Natural killer cell (primary cell): ENCODE measurements at regions not wholly inside any gene's neighbourhood (a gene's known extent, or its start where the extent isn't known, plus 50 kb on each side); places are given as distances from the start of the nearest gene placed in this dataset.
"Not testable (repeated sequence)": the region's sequence is repeated elsewhere in the genome, so short reads cannot be mapped to it uniquely, and the experiment has no call there.

Source experiments
- ATAC-seq, 3 donors: fragments of 150-1000 bp in 2 of 3; fragments of 200-7000 bp in 1 of 3; cut with Tn5 transposase; 1 replicate in 1 of 3; 2 replicates in 2 of 3; pipeline ENCODE4 v1.10.0; 2021; ENCODE audit warnings: mild to moderate bottlenecking in 2 of 3, moderate library complexity in 2 of 3
- DNase-seq, 2 donors: peaks; one replicate each; pipeline versions ENCODE4 v3.0.0 to v3.0.0-alpha.2; 2013 to 2021; ENCODE audit warnings: mixed read lengths in 1 of 2
- H3K27ac ChIP-seq: one replicate; pipeline ENCODE4 v1.5.1; 2013; ENCODE audit warnings: mild to moderate bottlenecking, low read length
- H3K27me3 ChIP-seq: one replicate; pipeline ENCODE4 v1.6.1; 2013; ENCODE audit warnings: low read length; ENCODE audit not compliant: control insufficient read depth, insufficient read depth
- H3K36me3 ChIP-seq: one replicate; pipeline ENCODE4 v1.6.1; 2013; ENCODE audit warnings: low read length; ENCODE audit not compliant: control insufficient read depth, insufficient read depth
- H3K4me1 ChIP-seq: one replicate; pipeline ENCODE4 v1.6.1; 2013; ENCODE audit warnings: low read length; ENCODE audit not compliant: control insufficient read depth, insufficient read depth
- H3K4me3 ChIP-seq: one replicate; pipeline ENCODE4 v1.5.1; 2013; ENCODE audit warnings: low read length
- H3K9me3 ChIP-seq: one replicate; pipeline ENCODE4 v1.6.1; 2013; ENCODE audit warnings: low read length; ENCODE audit not compliant: control insufficient read depth, insufficient read depth
- H3K27ac Mint-ChIP-seq, 2 donors: one replicate each; pipeline ENCODE4 v1.8.0; 2022; ENCODE audit warnings: mild to moderate bottlenecking in 2 of 2, mixed read lengths in 2 of 2, moderate library complexity in 1 of 2
- H3K27me3 Mint-ChIP-seq, 2 donors: one replicate each; pipeline ENCODE4 v1.8.0; 2022; ENCODE audit warnings: low read depth in 2 of 2, mixed read lengths in 2 of 2
- H3K36me3 Mint-ChIP-seq: one replicate; pipeline ENCODE4 v1.8.0; 2022; ENCODE audit warnings: mixed read lengths
- H3K4me1 Mint-ChIP-seq, 2 donors: one replicate each; pipeline ENCODE4 v1.8.0; 2022; ENCODE audit warnings: mixed read lengths in 2 of 2
- H3K4me3 Mint-ChIP-seq: one replicate; pipeline ENCODE4 v1.8.0; 2022; ENCODE audit warnings: mild to moderate bottlenecking, moderate library complexity, mixed read lengths
- H3K9me3 Mint-ChIP-seq, 2 donors: one replicate each; pipeline ENCODE4 v1.8.0; 2022; ENCODE audit warnings: mixed read lengths in 2 of 2
- WGBS: methylation state at CpG from one replicate; pipeline ENCODE4 v1.1.7; 2013; ENCODE audit warnings: missing lambda C conversion rate; ENCODE audit not compliant: insufficient coverage; 5-methylcytosine and 5-hydroxymethylcytosine counted together
- intact Hi-C: fragments of 100-400 bp; cut with micrococcal nuclease; formaldehyde crosslinking; loops from one replicate; pipeline ENCODE4 v1.14.2; 2022
- TF ChIP-seq, protein P1 (sequence below): fragments of 200-600 bp; IDR thresholded peaks from one replicate; pipeline ENCODE4 v1.8.0; 2022; ENCODE audit warnings: antibody characterized with exemption

DNA sequence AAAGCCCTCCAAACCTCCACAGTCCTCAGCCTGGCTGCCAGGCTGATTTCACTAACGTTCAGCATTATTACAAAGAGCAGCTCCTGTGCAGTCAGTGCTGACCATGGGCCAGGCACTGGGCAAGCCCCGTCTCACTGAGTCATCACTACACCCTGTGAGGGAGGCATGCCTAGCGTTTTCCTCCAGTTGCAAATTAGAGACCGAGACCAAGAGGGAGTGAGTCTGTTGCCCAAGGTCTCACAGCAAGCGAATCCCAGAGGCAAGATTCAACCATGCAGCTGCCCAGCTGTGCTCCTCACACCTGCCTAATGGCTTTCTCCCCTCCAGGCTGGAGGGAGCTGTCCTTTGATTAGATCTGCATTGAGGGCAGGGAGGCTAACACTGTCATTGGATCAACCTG lies 229.3 kb upstream of the LHX5 start:
- 23% methylated on average over 5 of the region's 5 CpGs for WGBS

DNA sequence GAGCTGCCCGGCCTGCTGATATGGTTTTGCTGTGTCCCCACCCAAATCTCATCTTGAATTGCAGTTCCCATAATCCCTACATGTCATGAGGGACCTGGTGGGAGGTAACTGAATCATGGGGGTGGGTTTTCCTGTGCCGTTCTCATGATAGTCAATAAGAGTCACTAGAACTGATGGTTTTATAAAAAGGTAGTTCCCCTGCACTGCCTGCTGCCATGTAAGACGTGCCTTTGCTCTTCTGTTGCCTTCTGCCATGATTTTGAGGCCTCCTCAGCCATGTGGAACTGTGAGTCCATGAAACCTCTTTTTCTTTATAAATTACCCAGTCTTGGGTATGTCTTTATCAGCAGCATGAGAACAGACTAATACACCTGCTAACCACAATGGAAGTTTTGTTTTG lies 228.3 kb upstream of the LHX5 start:
- DNase-seq, H3K27me3 ChIP-seq, H3K9me3 Mint-ChIP-seq, H3K4me3 ChIP-seq, H3K36me3 Mint-ChIP-seq, ATAC-seq, H3K4me1 Mint-ChIP-seq, H3K9me3 ChIP-seq, H3K36me3 ChIP-seq, H3K4me3 Mint-ChIP-seq, intact Hi-C loops, H3K27ac ChIP-seq, H3K27ac Mint-ChIP-seq, H3K4me1 ChIP-seq, H3K27me3 Mint-ChIP-seq: not testable (repeated sequence)
- 83% methylated on average over 3 of the region's 3 CpGs for WGBS

More for the DNA sequence above, 229.3 kb upstream of the LHX5 start:
- Mint-ChIP-seq H3K9me3 (no peaks in the 10 kb centered on the region), H3K36me3 (no peaks in the 10 kb centered on the region), H3K27me3 (peaks cover 5 to 18% of the 10 kb centered on the region in 2 donors), H3K27ac (no peak overlapping the region), H3K4me1 (no peaks in the 10 kb centered on the region), H3K4me3 (no peak overlapping the region)
- intact Hi-C loops, result no loop called here
- no peaks in the 10 kb centered on the region for H3K36me3 ChIP-seq
- peaks cover 3% of the 10 kb centered on the region for H3K27me3 ChIP-seq
- H3K4me1 ChIP-seq, result no peaks in the 10 kb centered on the region
- H3K27ac ChIP-seq, result no peak overlapping the region
- no peaks in the 10 kb centered on the region for H3K9me3 ChIP-seq
- H3K4me3 ChIP-seq, result no peak overlapping the region
- TF ChIP-seq, protein P1, sequence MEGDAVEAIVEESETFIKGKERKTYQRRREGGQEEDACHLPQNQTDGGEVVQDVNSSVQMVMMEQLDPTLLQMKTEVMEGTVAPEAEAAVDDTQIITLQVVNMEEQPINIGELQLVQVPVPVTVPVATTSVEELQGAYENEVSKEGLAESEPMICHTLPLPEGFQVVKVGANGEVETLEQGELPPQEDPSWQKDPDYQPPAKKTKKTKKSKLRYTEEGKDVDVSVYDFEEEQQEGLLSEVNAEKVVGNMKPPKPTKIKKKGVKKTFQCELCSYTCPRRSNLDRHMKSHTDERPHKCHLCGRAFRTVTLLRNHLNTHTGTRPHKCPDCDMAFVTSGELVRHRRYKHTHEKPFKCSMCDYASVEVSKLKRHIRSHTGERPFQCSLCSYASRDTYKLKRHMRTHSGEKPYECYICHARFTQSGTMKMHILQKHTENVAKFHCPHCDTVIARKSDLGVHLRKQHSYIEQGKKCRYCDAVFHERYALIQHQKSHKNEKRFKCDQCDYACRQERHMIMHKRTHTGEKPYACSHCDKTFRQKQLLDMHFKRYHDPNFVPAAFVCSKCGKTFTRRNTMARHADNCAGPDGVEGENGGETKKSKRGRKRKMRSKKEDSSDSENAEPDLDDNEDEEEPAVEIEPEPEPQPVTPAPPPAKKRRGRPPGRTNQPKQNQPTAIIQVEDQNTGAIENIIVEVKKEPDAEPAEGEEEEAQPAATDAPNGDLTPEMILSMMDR, result no peak
- ATAC-seq (no peak), DNase-seq (no peak)

DNA sequence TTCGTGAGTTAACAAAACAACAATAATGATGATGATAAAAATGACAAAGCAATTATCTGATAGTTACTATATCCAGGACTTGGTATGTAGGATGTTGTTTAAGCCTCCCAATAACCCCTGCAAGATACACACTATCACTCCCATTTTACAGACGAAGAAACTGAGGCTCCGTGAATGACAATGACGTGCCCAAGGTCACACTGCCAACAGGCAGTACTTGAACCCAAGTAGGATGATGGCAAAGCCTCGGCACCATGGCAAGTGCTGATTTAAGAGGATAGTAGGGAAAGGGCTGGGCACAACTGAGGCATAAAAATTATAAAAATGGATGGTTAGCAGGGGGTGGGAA lies 226.8 kb upstream of the LHX5 start:
- intact Hi-C loops, result no loop called here
- H3K36me3 Mint-ChIP-seq, result no peaks in the 10 kb centered on the region
- H3K4me1 Mint-ChIP-seq, result no peaks in the 10 kb centered on the region
- WGBS, result 75% methylated on average over 5 of the region's 5 CpGs
- Histone ChIP-seq H3K4me3 (no peak overlapping the region), H3K27me3 (peaks cover 3% of the 10 kb centered on the region), H3K9me3 (no peaks in the 10 kb centered on the region), H3K27ac (no peak overlapping the region), H3K36me3 (no peaks in the 10 kb centered on the region), H3K4me1 (no peaks in the 10 kb centered on the region)
- no peak for DNase-seq
- no peak overlapping the region for H3K4me3 Mint-ChIP-seq
- TF ChIP-seq, protein P1, result no peak
- peaks cover 3 to 8% of the 10 kb centered on the region in 2 donors for H3K27me3 Mint-ChIP-seq
- ATAC-seq, result no peak
- H3K9me3 Mint-ChIP-seq, result no peaks in the 10 kb centered on the region
- no peak overlapping the region for H3K27ac Mint-ChIP-seq

DNA sequence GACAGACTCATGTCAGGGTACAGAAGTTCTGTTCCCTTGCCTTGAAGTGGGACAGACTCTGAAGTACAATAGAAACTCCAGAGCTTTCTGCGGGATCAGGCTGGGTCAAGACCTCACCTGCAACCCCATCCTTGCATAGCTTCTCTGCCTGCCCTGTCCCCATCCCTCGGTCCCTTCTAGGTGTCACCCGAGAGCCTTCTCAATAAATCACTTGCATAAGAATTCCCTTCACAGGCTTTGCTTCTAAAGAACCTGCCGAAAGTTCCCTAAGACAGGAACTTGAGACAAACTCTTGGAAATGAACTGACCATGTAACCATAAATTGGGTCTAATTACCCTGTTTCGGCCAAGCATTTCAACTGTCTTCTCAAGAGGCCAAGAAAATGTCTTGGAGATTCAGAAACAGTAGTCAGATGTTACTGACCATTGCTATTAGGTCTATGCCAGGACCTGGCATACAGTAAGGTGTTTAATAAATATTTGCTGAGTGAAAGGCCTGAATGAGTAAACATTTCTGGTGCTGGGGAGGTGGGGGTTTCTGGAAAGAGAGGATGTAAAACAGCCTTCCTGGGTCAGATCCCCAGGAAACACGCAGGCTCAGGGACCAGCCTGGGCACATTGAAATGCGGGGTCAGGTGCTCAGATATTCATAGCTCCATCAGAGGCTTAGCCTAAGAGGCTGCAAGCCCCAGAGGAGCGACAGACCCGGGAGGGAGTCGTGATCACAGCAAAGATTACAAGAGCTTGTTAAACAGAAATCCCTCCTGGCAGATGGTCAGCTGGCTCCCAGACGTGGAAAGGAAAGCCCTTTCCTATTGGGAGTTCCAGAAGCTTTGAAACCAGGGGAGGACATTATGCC lies 226.2 kb upstream of the LHX5 start:
- ATAC-seq (no peak), DNase-seq (no peak)
- intact Hi-C loops, result no loop called here
- 33% methylated on average over 11 of the region's 11 CpGs for WGBS
- peaks cover 3 to 8% of the 10 kb centered on the region in 2 donors for H3K27me3 Mint-ChIP-seq
- H3K4me3 Mint-ChIP-seq, result no peak overlapping the region
- no peaks in the 10 kb centered on the region for H3K36me3 Mint-ChIP-seq
- H3K4me1 ChIP-seq, result no peaks in the 10 kb centered on the region
- H3K4me3 ChIP-seq, result no peak overlapping the region
- H3K36me3 ChIP-seq, result no peaks in the 10 kb centered on the region
- H3K9me3 Mint-ChIP-seq, result no peaks in the 10 kb centered on the region
- no peak overlapping the region for H3K27ac Mint-ChIP-seq
- no peaks in the 10 kb centered on the region for H3K9me3 ChIP-seq
- H3K27ac ChIP-seq, result no peak overlapping the region
- H3K27me3 ChIP-seq, result peaks cover 3% of the 10 kb centered on the region
- TF ChIP-seq, protein P1, result no peak
- H3K4me1 Mint-ChIP-seq, result no peaks in the 10 kb centered on the region
